Tibial nerve (tissue), 4 donors: ENCODE measurements at regions not wholly inside any gene's neighbourhood (a gene's known extent, or its start where the extent isn't known, plus 50 kb on each side); places are given as distances from the start of the nearest gene placed in this dataset.
"Not testable (repeated sequence)": the region's sequence is repeated elsewhere in the genome, so short reads cannot be mapped to it uniquely, and the experiment has no call there.

Experiments used
- DNase-seq, 2 donors: peaks; one replicate each; pipeline ENCODE4 v3.0.0-alpha.2; 2019; ENCODE audit warnings: low spot score in 2 of 2
- H3K27ac ChIP-seq, 4 donors: fragments of 200-600 bp; sonication (generic) in 3 of 4; one replicate each; pipeline ENCODE4 v1.5.1; 2017 to 2019; ENCODE audit warnings: mild to moderate bottlenecking in 1 of 4
- H3K27me3 ChIP-seq, 2 donors: fragments of 200-600 bp; sonication (generic) in 1 of 2; one replicate each; pipeline versions ENCODE4 v1.5.1 to v1.6.0; 2017 to 2019
- H3K36me3 ChIP-seq, 3 donors: fragments of 200-600 bp; sonication (generic); one replicate each; pipeline ENCODE4 v1.5.1; 2018 to 2019
- H3K4me1 ChIP-seq, 4 donors: fragments of 200-600 bp; sonication (generic) in 3 of 4; one replicate each; pipeline ENCODE4 v1.5.1; 2017 to 2019
- H3K4me3 ChIP-seq, 4 donors: fragments of 200-600 bp; sonication (generic) in 3 of 4; one replicate each; pipeline ENCODE4 v1.5.1; 2017 to 2019; ENCODE audit warnings: mild to moderate bottlenecking in 1 of 4, moderate library complexity in 1 of 4
- H3K9me3 ChIP-seq, 4 donors: fragments of 200-600 bp; sonication (generic) in 3 of 4; one replicate each; pipeline ENCODE4 v1.5.1; 2017 to 2019
- EP300 ChIP-seq, 2 donors: sonication (generic); formaldehyde crosslinking; IDR thresholded peaks; one replicate each; pipeline ENCODE4 v1.6.1; 2017; ENCODE audit warnings: antibody characterized with exemption in 2 of 2, mild to moderate bottlenecking in 1 of 2
- POLR2A ChIP-seq, 2 donors: fragments of 450-650 bp; IDR thresholded peaks; one replicate each; pipeline ENCODE4 v1.6.1; 2017; ENCODE audit warnings: antibody characterized with exemption in 2 of 2, mild to moderate bottlenecking in 2 of 2, moderate library complexity in 2 of 2
- WGBS, 2 donors: methylation state at CpG; one replicate each; pipeline ENCODE4 v1.1.5; 2018; 5-methylcytosine and 5-hydroxymethylcytosine counted together
- TF ChIP-seq, protein P1 (sequence below), 5 experiments: fragments of 200-600 bp in 3 of 5; fragments of 450-650 bp in 2 of 5; sonication (generic) in 3 of 5; IDR thresholded peaks; one replicate each; pipeline ENCODE4 v1.5.1; 2016 to 2019; ENCODE audit warnings: antibody characterized with exemption in 5 of 5, mild to moderate bottlenecking in 3 of 5, moderate library complexity in 2 of 5

- H3K36me3 ChIP-seq = no peaks in the 10 kb centered on the region
- peaks cover 0 to 3% (median 0%) of the 10 kb centered on the region in 4 donors for H3K4me1 ChIP-seq
- TF ChIP-seq EP300 (IDR thresholded peaks at IDR 0.05) (peak in 1 of 2 donors; percentile 31), POLR2A (IDR thresholded peaks at IDR 0.05) (no peak)
- TF ChIP-seq, protein P1, sequence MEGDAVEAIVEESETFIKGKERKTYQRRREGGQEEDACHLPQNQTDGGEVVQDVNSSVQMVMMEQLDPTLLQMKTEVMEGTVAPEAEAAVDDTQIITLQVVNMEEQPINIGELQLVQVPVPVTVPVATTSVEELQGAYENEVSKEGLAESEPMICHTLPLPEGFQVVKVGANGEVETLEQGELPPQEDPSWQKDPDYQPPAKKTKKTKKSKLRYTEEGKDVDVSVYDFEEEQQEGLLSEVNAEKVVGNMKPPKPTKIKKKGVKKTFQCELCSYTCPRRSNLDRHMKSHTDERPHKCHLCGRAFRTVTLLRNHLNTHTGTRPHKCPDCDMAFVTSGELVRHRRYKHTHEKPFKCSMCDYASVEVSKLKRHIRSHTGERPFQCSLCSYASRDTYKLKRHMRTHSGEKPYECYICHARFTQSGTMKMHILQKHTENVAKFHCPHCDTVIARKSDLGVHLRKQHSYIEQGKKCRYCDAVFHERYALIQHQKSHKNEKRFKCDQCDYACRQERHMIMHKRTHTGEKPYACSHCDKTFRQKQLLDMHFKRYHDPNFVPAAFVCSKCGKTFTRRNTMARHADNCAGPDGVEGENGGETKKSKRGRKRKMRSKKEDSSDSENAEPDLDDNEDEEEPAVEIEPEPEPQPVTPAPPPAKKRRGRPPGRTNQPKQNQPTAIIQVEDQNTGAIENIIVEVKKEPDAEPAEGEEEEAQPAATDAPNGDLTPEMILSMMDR (IDR thresholded peaks at IDR 0.05) = peak in 1 of 5 experiments; percentile 15
- no peaks in the 10 kb centered on the region for H3K27me3 ChIP-seq
- no peak for DNase-seq
- H3K27ac ChIP-seq = peak overlapping the region in 2 of 4 donors; percentile 30 to 66
- H3K4me3 ChIP-seq = no peak overlapping the region
- no peaks in the 10 kb centered on the region for H3K9me3 ChIP-seq
- 31 to 36% methylated on average over 10 of the region's 10 CpGs for WGBS, 2 donors
Measured at GRCh38 chr11:112697391-112698178, 263.6 kb upstream of the NCAM1 start.

GRCh38 chr11:112705148-112705547 lies 256.1 kb upstream of the NCAM1 start:
- Histone ChIP-seq H3K9me3 (peaks cover 0 to 20% (median 4%) of the 10 kb centered on the region in 4 donors), H3K36me3 (no peaks in the 10 kb centered on the region), H3K4me1 (no peaks in the 10 kb centered on the region), H3K4me3 (no peak overlapping the region), H3K27ac (no peak overlapping the region), H3K27me3 (no peaks in the 10 kb centered on the region)
- TF ChIP-seq EP300 (IDR thresholded peaks at IDR 0.05) = no peak
- TF ChIP-seq, protein P1 (IDR thresholded peaks at IDR 0.05) = no peak
- no peak for TF ChIP-seq POLR2A (IDR thresholded peaks at IDR 0.05)
- DNase-seq = no peak
- 87 to 93% methylated on average over 2 of the region's 2 CpGs for WGBS, 2 donors

GRCh38 chr11:112706863-112707262 lies 254.4 kb upstream of the NCAM1 start:
- H3K4me3 ChIP-seq = no peak overlapping the region
- DNase-seq = no peak
- H3K9me3 ChIP-seq = peaks cover 0 to 20% (median 4%) of the 10 kb centered on the region in 4 donors
- no peaks in the 10 kb centered on the region for H3K27me3 ChIP-seq
- no peak overlapping the region for H3K27ac ChIP-seq
- H3K4me1 ChIP-seq = no peaks in the 10 kb centered on the region
- WGBS, 2 donors = 100% methylated on average over 1 of the region's 1 CpG
- H3K36me3 ChIP-seq = no peaks in the 10 kb centered on the region
- no peak for TF ChIP-seq POLR2A (IDR thresholded peaks at IDR 0.05)
- TF ChIP-seq EP300 (IDR thresholded peaks at IDR 0.05) = no peak
- TF ChIP-seq, protein P1 (IDR thresholded peaks at IDR 0.05) = no peak

GRCh38 chr11:112714340-112714739 lies 246.9 kb upstream of the NCAM1 start:
- not testable (repeated sequence) for H3K36me3 ChIP-seq, H3K4me3 ChIP-seq
- 87 to 91% methylated on average over 4 of the region's 4 CpGs for WGBS, 2 donors

GRCh38 chr11:112715056-112715455 lies 246.2 kb upstream of the NCAM1 start:
- WGBS, 2 donors = 50 to 55% methylated on average over 2 of the region's 2 CpGs
- no peak for DNase-seq
- H3K9me3 ChIP-seq = no peaks in the 10 kb centered on the region
- TF ChIP-seq POLR2A (IDR thresholded peaks at IDR 0.05) = no peak
- TF ChIP-seq, protein P1 (IDR thresholded peaks at IDR 0.05) = no peak
- no peak overlapping the region for H3K27ac ChIP-seq
- no peak overlapping the region for H3K4me3 ChIP-seq
- no peaks in the 10 kb centered on the region for H3K4me1 ChIP-seq
- no peaks in the 10 kb centered on the region for H3K36me3 ChIP-seq
- H3K27me3 ChIP-seq = no peaks in the 10 kb centered on the region

More at GRCh38 chr11:112714340-112714739, 246.9 kb upstream of the NCAM1 start:
- not testable (repeated sequence) for H3K27ac ChIP-seq, H3K9me3 ChIP-seq, H3K27me3 ChIP-seq, DNase-seq, H3K4me1 ChIP-seq
